NCI-H2227 (cell line): ENCODE measurements at regions not wholly inside any gene's neighbourhood (a gene's known extent, or its start where the extent isn't known, plus 50 kb on each side); places are given as distances from the start of the nearest gene placed in this dataset.
A peak's percentile ranks its signal among the peaks of the same experiment; 100 is the strongest.
"Not testable (repeated sequence)": the region's sequence is repeated elsewhere in the genome, so short reads cannot be mapped to it uniquely, and the experiment has no call there.

Source experiments
- DNase-seq: peaks from one replicate; lab custom pipeline; 2025; ENCODE audit not compliant: unreplicated experiment; lab: John Stamatoyannopoulos, UW

GRCh38 chr10:84698989-84699388 lies 370.6 kb downstream of the CCSER2 start:
- DNase-seq, result no peak

GRCh38 chr10:84700668-84701369 lies 372.4 kb downstream of the CCSER2 start:
- DNase-seq, result no peak

GRCh38 chr10:84701370-84701720 lies 373.0 kb downstream of the CCSER2 start:
- DNase-seq, result no peak

GRCh38 chr10:84704101-84704500 lies 375.7 kb downstream of the CCSER2 start:
- DNase-seq, result no peak

- DNase-seq, result no peak
Measured at GRCh38 chr10:84706431-84706830, 378.0 kb downstream of the CCSER2 start.

- DNase-seq, result no peak
Measured at GRCh38 chr10:84706875-84707274, 378.5 kb downstream of the CCSER2 start.

- DNase-seq, result no peak
Measured at GRCh38 chr10:84715911-84716310, 387.5 kb downstream of the CCSER2 start.

- no peak for DNase-seq
Measured at GRCh38 chr10:84718877-84719616, 390.7 kb downstream of the CCSER2 start.

GRCh38 chr10:84719687-84720086 lies 391.3 kb downstream of the CCSER2 start:
- DNase-seq, result no peak

GRCh38 chr10:84727398-84727797 lies 399.0 kb downstream of the CCSER2 start:
- no peak for DNase-seq

- not testable (repeated sequence) for DNase-seq
Measured at GRCh38 chr10:84739126-84739525, 410.7 kb downstream of the CCSER2 start.

- DNase-seq, result peak; percentile 4
Measured at GRCh38 chr10:84739641-84740040, 411.3 kb downstream of the CCSER2 start.

GRCh38 chr10:84743483-84743882 lies 415.1 kb downstream of the CCSER2 start:
- DNase-seq, result no peak

- no peak for DNase-seq
Measured at GRCh38 chr10:84755311-84755710, 426.9 kb downstream of the CCSER2 start.

- not testable (repeated sequence) for DNase-seq
Measured at GRCh38 chr10:84756653-84757052, 428.3 kb downstream of the CCSER2 start.

- not testable (repeated sequence) for DNase-seq
Measured at GRCh38 chr10:84761994-84762614, 433.7 kb downstream of the CCSER2 start.

- DNase-seq, result no peak
Measured at GRCh38 chr10:84762754-84763394, 434.5 kb downstream of the CCSER2 start.

- no peak for DNase-seq
Measured at GRCh38 chr10:84763965-84764364, 435.6 kb downstream of the CCSER2 start.

- DNase-seq, result no peak
Measured at GRCh38 chr10:84765086-84765485, 436.7 kb downstream of the CCSER2 start.

- no peak for DNase-seq
Measured at GRCh38 chr10:84765656-84766055, 437.3 kb downstream of the CCSER2 start.

GRCh38 chr10:84766923-84767322 lies 438.5 kb downstream of the CCSER2 start:
- no peak for DNase-seq

- DNase-seq, result no peak
Measured at GRCh38 chr10:84768132-84768531, 439.7 kb downstream of the CCSER2 start.
